HG02973 (cell line): ENCODE measurements at regions not wholly inside any gene's neighbourhood (a gene's known extent, or its start where the extent isn't known, plus 50 kb on each side); places are given as distances from the start of the nearest gene placed in this dataset.
"Not testable (repeated sequence)": the region's sequence is repeated elsewhere in the genome, so short reads cannot be mapped to it uniquely, and the experiment has no call there.

ENCODE experiments used
- ATAC-seq: cut with Tn5 transposase; IDR thresholded peaks from one replicate; pipeline ENCODE4 v1.9.1; 2021; ENCODE audit warnings: moderate library complexity; ENCODE audit not compliant: unreplicated experiment

GRCh38 chr4:53720776-53721175, 129.5 kb upstream of the LNX1 start:
- no peak for ATAC-seq

- ATAC-seq: no peak
Measured at GRCh38 chr4:53717064-53717549, 125.8 kb upstream of the LNX1 start.

- no peak for ATAC-seq
Measured at GRCh38 chr4:53716471-53717063, 125.3 kb upstream of the LNX1 start.

GRCh38 chr4:53716011-53716410, 124.7 kb upstream of the LNX1 start:
- no peak for ATAC-seq

GRCh38 chr4:53714236-53715140, 123.2 kb upstream of the LNX1 start:
- no peak for ATAC-seq

- no peak for ATAC-seq
Measured at GRCh38 chr4:53713767-53714166, 122.5 kb upstream of the LNX1 start.

- no peak for ATAC-seq
Measured at GRCh38 chr4:53713296-53713695, 122.0 kb upstream of the LNX1 start.

- no peak for ATAC-seq
Measured at GRCh38 chr4:53712408-53713020, 121.2 kb upstream of the LNX1 start.

GRCh38 chr4:53711926-53712325, 120.6 kb upstream of the LNX1 start:
- ATAC-seq: no peak

GRCh38 chr4:53709693-53710092, 118.4 kb upstream of the LNX1 start:
- no peak for ATAC-seq

GRCh38 chr4:53707491-53707890, 116.2 kb upstream of the LNX1 start:
- ATAC-seq: no peak

GRCh38 chr4:53706422-53707032, 115.2 kb upstream of the LNX1 start:
- no peak for ATAC-seq

- no peak for ATAC-seq
Measured at GRCh38 chr4:53705972-53706371, 114.7 kb upstream of the LNX1 start.

- ATAC-seq: no peak
Measured at GRCh38 chr4:53705151-53705764, 114.0 kb upstream of the LNX1 start.

GRCh38 chr4:53704329-53704728, 113.0 kb upstream of the LNX1 start:
- no peak for ATAC-seq

- ATAC-seq: no peak
Measured at GRCh38 chr4:53703267-53703655, 112.0 kb upstream of the LNX1 start.

GRCh38 chr4:53702334-53703266, 111.3 kb upstream of the LNX1 start:
- peak; percentile 60 for ATAC-seq

GRCh38 chr4:53701260-53701659, 110.0 kb upstream of the LNX1 start:
- not testable (repeated sequence) for ATAC-seq

GRCh38 chr4:53699310-53699709, 108.0 kb upstream of the LNX1 start:
- not testable (repeated sequence) for ATAC-seq
